Liver (tissue), 3 donors: ENCODE measurements at regions not wholly inside any gene's neighbourhood (a gene's known extent, or its start where the extent isn't known, plus 50 kb on each side); places are given as distances from the start of the nearest gene placed in this dataset.

Experiments used
- EGR1 ChIP-seq, 2 donors: IDR thresholded peaks; 2 replicates each; pipeline ENCODE4 v1.6.1; 2016 to 2018; ENCODE audit warnings: antibody characterized with exemption in 2 of 2, low read depth in 2 of 2
- GABPA ChIP-seq, 2 donors: IDR thresholded peaks in 1 of 2; conservative IDR thresholded peaks in 1 of 2; 2 replicates each; pipeline ENCODE4 v1.6.1; 2016; ENCODE audit warnings: antibody characterized with exemption in 2 of 2, mild to moderate bottlenecking in 1 of 2, moderate library complexity in 1 of 2
- JUND ChIP-seq, 2 donors: IDR thresholded peaks; 2 replicates each; pipeline ENCODE4 v1.6.1; 2016; ENCODE audit warnings: antibody characterized with exemption in 2 of 2
- RAD21 ChIP-seq, 2 donors: IDR thresholded peaks; 2 replicates each; pipeline ENCODE4 v1.6.1; 2016; ENCODE audit warnings: antibody characterized with exemption in 2 of 2, mild to moderate bottlenecking in 2 of 2
- RXRA ChIP-seq, 2 donors: IDR thresholded peaks; 2 replicates each; pipeline ENCODE4 v1.6.1; 2017 to 2018; ENCODE audit warnings: antibody characterized with exemption in 2 of 2, mild to moderate bottlenecking in 1 of 2
- SP1 ChIP-seq: IDR thresholded peaks from 2 replicates; pipeline ENCODE4 v1.6.1; 2018; ENCODE audit warnings: antibody characterized with exemption, mild to moderate bottlenecking
- TAF1 ChIP-seq: conservative IDR thresholded peaks from 2 replicates; pipeline ENCODE4 v1.6.1; 2016; ENCODE audit warnings: antibody characterized with exemption, mild to moderate bottlenecking
- YY1 ChIP-seq: IDR thresholded peaks from 2 replicates; pipeline ENCODE4 v1.6.1; 2016; ENCODE audit warnings: antibody characterized with exemption, mild to moderate bottlenecking
- TF ChIP-seq, protein P1 (sequence below): fragments of 150-350 bp; IDR thresholded peaks from 2 replicates; pipeline ENCODE4 v1.5.1; 2017; ENCODE audit warnings: improper control_type of control experiment, low read depth, low read length; ENCODE audit not compliant: missing input control
- TF ChIP-seq, protein P2 (sequence below): IDR thresholded peaks from 2 replicates; pipeline ENCODE4 v1.6.1; 2016; ENCODE audit warnings: antibody characterized with exemption
- TF ChIP-seq, protein P3 (sequence below): IDR thresholded peaks from 2 replicates; pipeline ENCODE4 v1.6.1; 2016; ENCODE audit warnings: antibody characterized with exemption
- donor health status: healthy.
- donor health status: healthy.

DNA sequence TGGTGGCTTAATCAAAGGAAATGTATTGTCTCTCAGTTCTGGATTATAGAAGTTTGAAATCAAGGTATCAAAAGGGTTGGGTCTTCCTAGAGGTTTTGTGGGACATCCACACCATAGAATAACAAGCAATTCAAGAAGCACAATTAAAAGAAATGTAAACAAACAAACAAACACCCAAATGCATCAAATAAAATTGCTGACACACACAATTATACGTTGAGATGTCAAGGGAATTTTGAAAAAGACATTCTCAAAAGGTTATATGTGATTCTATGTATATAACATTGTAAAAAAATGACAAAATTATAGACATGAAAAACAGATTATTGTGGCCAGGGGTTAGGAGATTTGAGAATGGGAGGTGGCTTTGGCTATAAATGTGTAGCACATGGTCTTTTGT, 250.7 kb upstream of the AGA start:
- TF ChIP-seq, protein P1, sequence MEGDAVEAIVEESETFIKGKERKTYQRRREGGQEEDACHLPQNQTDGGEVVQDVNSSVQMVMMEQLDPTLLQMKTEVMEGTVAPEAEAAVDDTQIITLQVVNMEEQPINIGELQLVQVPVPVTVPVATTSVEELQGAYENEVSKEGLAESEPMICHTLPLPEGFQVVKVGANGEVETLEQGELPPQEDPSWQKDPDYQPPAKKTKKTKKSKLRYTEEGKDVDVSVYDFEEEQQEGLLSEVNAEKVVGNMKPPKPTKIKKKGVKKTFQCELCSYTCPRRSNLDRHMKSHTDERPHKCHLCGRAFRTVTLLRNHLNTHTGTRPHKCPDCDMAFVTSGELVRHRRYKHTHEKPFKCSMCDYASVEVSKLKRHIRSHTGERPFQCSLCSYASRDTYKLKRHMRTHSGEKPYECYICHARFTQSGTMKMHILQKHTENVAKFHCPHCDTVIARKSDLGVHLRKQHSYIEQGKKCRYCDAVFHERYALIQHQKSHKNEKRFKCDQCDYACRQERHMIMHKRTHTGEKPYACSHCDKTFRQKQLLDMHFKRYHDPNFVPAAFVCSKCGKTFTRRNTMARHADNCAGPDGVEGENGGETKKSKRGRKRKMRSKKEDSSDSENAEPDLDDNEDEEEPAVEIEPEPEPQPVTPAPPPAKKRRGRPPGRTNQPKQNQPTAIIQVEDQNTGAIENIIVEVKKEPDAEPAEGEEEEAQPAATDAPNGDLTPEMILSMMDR = no peak
- TF ChIP-seq, protein P2, sequence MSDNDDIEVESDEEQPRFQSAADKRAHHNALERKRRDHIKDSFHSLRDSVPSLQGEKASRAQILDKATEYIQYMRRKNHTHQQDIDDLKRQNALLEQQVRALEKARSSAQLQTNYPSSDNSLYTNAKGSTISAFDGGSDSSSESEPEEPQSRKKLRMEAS = no peak
- TF ChIP-seq JUND (IDR thresholded peaks at IDR 0.05) (no peak), SP1 (no peak), RAD21 (IDR thresholded peaks at IDR 0.05) (no peak), EGR1 (IDR thresholded peaks at IDR 0.05; ENCODE audit: low read depth in 2 of 2) (no peak), TAF1 (no peak), RXRA (IDR thresholded peaks at IDR 0.05) (no peak), GABPA (IDR thresholded peaks at IDR 0.05 in 1 of 2, conservative IDR thresholded peaks at IDR 0.05 in 1 of 2) (no peak), YY1 (no peak)
- TF ChIP-seq, protein P3, sequence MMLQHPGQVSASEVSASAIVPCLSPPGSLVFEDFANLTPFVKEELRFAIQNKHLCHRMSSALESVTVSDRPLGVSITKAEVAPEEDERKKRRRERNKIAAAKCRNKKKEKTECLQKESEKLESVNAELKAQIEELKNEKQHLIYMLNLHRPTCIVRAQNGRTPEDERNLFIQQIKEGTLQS = no peak
